Fibroblast of skin of left biceps (primary cell): ENCODE measurements at regions not wholly inside any gene's neighbourhood (a gene's known extent, or its start where the extent isn't known, plus 50 kb on each side); places are given as distances from the start of the nearest gene placed in this dataset.

Experiments used
- DNase-seq, 2 experiments: peaks; one replicate each; pipeline ENCODE4 v3.0.0-alpha.2; 2013; ENCODE audit warnings: low read depth in 2 of 2

DNA sequence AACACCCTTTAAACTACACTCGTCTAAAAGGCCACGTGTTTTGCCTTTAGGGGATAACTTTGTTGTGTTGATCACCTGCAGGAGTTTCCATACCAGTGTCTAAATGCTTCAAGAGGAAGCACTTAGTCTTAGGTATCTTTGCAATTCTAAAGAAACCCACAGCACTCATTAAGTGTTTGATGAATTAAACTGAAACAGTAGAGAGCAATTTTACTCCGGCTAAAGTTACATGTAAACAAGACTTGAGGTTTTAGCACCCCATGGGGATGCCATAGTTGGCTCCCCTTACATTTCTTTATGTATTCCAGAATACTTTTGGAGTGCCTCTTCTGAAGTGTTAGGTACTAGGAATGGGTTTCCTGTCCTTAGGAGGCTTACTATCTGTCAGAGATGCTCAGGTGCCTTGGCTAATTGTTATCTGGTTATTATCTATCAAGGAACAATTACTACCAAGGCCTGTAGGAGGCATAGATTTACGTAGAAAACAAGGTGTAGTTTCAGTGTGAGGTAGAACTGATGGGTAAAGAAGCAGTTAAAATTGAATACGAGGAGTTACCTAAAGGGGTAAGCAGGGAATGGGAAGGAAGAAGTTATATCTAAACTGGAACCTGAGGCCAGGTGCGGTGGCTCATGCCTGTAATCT, 176.8 kb upstream of the SAMSN1 start:
- DNase-seq, result no peak

DNA sequence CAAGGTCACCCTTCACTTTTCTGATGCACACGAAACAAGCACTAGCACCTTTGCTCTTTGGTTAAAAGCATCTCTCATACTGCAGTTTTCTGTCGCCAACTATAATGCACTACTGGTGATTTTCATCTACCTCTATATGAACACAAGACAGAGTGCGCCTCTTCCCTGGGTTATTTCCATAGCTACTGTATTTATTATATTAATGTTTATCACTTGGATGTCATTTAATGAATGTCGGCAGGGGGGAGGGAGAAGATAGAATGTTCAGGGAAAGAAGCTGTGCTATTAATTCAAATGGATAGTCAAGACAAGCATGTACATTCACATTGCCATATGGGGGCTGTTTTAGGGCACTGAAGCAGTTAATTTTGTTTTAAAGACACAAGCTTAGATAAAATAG, 174.1 kb upstream of the SAMSN1 start:
- no peak for DNase-seq

DNA sequence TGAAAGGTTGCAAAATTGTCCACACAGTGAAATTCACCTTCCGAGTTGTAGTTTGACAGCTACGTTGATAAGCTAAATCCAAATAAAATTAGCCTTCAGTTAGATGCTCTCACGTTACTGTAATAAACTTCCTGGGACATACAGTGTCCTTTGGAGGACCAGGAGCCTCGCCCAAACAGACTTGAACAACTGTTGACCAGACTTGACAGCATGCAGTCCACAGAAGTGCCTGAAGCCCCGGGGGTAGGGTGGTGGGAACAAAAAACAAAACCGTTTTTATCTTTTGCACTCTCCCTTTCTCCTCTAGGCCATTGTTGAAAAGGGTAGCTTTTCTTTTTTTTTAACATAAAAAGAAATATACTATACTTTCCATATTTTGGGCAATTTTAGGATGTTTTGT, 172.8 kb upstream of the SAMSN1 start:
- no peak for DNase-seq

- DNase-seq, result no peak
These were observed 170.8 kb upstream of the SAMSN1 start for GRCh38 chr21:14716761-14717396.

DNA sequence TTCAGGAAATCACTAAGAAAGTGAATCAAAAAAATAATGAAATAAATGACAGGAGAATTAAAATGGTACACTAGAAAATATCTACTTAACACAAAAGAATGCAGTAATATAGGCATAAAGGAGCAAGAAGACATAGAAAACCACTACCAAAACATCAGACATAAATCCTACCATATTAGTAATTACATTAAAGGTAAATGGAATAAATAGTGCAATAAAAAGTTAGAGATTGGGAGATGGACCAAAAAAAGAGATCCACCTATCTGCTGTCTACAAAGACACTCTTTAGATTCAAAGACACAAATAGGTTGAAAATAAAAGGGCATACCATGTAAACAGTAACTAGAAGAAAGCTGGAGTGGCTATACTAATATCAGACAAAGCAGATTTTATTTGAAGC, 167.0 kb upstream of the SAMSN1 start:
- DNase-seq, result no peak

DNA sequence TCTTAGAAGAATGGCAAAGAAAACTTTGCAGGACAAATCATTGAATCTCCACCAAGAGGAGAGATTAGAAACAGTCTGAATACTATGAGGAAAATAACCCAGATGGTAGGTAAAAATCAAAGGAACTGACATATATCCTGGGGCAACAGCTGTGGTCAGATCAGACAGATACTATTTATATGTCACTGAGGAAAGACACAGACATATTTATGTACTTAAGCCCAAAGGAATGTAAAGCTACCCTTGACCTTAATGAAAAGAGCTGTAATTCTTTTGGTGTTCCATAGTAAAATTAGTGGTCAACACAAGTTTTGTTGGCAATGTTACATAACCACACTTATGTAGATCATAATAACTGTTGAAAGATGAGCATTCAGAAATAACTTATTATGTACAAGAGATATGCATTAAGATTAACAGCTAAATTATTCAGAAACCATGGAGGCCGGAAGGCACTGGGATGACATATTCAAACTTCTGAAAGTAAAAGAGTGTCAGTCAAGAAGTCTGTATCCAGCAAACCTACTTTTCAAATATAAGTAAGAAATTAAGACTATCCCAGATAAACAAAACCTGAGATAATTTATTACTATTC, 166.1 kb upstream of the SAMSN1 start:
- no peak for DNase-seq

- DNase-seq, result no peak
These were observed 165.2 kb upstream of the SAMSN1 start for GRCh38 chr21:14711287-14711686.

DNA sequence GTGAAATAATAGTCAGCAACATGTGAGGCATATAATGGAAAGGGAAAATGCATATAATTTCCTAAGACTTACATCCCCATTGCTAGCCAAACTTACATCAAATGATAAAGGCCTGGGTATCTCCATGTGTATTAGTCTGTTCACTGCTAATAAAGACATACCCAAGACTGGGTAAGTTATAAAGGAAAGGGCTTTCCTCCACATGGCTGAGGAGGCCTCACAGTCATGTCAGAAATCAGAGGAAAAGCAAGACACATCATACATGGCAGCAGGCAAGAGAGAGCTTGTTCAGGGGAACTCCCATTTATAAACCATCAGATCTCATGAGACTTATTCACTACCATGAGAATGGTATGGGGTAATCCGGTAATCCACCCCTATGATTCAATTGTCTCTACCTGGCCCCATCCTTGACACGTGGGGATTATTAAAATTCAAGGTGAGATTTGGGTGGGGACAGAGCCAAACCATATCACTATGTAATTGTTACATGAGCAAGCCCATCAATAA, 161.5 kb upstream of the SAMSN1 start:
- DNase-seq, result no peak

GRCh38 chr21:14706712-14707510, 160.8 kb upstream of the SAMSN1 start:
- no peak for DNase-seq

DNA sequence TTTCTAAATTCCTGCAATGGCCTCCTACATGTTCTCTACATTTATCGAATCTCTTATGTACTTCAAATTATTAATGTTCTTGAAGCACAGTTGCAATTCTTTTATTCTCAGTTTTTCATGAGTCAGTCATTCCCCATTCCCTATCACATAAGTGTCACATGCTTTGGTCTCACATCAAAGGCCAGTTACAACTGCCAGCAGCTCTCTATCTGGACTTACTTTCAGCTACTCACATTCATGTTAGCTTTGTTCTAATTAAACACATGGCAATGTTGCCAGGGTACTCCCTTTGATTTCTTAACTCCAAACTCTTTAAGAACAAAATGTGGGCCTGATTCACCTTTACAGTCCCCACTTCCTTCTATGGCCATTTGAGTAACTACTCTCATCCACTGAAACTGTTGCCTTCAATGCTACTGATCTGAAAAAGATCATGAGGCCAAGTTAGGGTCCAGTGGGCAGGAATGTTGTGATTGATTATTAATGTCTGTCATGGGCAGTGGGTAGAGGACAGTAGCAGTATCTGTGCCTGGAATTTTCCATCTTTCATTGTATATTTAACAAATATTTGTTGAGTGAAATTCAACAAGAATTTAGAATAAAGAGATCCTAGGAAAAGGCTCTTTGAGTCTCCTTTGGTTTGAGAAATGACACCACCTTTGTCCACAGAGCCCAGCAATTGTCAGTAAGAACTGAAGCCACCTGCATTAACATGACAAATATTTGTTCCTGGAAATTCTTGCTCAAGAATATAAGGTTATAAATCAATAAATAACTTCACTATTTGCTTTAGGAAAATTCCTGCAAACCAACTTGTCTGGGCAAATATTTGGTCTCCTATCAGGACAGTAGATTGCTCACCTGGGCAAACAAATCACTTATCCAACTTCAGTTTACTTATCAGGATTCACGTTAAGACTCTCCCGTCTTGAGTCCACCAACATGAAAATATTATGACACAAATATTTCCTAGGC, 153.6 kb upstream of the SAMSN1 start:
- DNase-seq, result no peak

- no peak for DNase-seq
These were observed 151.7 kb upstream of the SAMSN1 start for GRCh38 chr21:14697769-14698168.

DNA sequence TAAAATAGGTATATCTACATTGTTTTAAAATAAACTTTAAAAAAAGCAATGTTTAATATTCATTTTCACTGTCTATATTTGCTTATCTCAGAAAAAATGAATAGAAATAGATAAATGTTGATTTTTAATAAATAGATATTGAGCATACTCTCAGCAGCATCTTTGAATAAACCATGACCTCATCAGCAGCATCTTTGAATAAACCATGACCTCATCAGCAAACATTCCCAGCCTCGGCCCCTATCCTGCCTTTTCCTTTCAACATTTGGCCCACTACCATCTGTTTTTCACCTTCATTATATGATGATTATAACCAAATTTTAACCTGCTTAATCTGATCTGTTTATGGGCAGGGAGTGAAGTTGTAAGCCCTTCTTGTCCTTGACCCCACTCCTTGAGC, 148.7 kb upstream of the SAMSN1 start:
- DNase-seq, result no peak

DNA sequence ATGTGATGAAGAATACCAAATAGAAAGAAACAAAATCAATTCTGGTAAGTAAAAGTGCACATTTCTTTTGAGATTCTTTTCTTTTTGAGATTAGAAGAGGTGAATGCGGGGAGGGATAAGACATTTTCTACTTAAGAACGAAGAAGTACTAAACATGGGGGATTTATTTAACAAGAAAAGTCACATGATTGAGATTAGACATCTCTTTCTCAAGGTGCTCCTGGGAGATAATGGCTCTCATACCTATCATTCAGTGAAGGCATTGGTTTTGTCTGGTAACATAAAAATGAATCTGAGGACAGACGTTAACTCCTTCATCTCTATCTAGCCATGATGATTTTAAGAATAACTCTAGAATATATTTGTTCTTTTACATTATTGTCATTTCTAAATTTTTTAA, 147.9 kb upstream of the SAMSN1 start:
- no peak for DNase-seq

DNA sequence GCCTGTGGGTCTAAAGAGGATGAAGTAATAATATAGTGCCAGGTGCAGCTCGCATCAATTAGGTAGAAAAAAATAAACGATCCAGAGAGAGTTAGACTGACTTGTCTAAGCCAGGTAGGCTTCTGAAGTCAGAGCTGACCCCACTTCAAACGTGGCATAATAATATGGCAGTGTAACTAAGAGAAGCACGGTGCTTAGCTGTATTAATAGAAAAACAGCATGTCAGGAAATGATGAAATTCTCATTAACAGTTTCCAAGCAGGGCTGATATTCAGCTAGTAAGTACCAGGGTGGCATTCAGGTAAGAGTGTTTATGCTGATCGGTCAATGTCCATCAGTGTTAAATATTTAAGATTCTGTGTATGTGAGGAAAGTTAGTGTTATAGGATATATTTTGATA, 145.8 kb upstream of the SAMSN1 start:
- no peak for DNase-seq

DNA sequence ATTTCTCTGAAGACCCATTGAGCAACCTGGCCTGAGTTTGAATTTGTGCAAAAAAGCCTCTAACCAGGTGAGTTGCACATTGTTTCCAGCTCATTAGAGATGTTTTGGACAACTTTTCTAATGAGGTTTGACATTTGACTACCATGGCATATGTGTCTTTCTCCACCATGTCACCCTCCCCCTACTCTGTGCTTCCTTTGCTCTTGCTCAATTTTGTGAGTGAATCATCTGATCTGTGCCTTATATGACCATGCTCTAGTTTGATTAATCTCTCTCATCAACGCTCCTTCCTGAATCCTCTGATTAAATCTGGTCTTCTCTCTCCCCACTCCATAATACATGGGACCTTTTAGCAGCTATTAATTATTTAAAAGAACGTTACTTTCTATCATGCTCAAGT, 144.8 kb upstream of the SAMSN1 start:
- no peak for DNase-seq

- DNase-seq, result no peak
These were observed 142.8 kb upstream of the SAMSN1 start for GRCh38 chr21:14688936-14689335.

DNA sequence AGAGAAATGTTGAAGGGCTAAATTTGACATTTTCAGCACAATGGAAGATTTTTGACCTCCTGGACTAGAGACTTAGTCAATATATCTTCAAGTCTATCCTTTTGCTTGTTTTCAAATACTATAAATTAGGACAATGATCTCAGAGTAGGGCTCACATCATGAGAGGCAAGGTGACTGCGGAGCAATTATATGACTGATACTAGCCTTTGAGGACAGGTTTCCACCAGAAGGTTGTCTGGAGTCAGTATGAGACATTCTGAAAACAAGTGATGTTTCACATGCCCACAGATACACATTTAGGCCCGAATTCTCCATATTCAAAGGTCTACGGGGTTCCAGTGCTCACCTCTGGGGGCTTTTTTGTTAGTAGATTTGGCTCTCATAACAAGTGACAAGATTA, 142.3 kb upstream of the SAMSN1 start:
- no peak for DNase-seq

GRCh38 chr21:14687268-14687625, 141.1 kb upstream of the SAMSN1 start:
- no peak for DNase-seq

DNA sequence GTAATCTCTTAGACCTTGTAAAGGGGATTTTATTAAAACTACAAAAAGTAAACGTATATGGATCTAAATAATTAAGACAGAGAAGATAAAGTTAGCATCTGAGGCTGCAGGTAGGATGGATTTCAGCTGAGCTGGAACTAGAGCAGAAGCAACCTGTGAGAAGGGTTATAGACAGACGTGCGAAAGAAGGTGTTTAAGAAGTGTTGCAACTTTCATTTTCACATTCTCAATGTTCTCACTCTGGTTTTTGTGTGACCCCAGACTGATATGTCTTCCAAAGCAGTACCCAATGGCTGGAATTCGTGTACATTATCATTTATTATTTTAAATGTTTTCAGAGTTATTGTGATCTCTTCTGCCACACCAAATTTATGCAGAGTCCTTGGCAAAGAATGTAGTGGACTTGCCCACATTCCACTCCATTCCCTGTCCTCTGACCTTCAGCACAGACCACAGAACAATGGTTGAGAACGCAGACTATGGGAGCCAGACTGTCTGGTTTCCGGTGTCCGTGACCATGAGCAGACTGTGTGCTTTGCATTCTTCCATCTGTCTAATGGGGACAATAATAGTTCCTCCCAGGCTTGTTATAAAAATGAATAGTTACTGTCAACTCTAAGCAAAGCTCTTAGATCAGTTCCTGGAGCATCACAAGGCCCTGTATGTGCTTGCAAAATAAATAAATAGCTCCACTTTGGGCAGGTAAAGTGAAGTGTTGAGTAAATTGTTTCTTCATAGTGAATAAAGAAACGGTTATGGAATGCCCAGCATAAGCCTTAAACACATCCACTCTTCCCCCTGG, 140.6 kb upstream of the SAMSN1 start:
- DNase-seq, result no peak

GRCh38 chr21:14685568-14685967, 139.5 kb upstream of the SAMSN1 start:
- DNase-seq, result no peak

DNA sequence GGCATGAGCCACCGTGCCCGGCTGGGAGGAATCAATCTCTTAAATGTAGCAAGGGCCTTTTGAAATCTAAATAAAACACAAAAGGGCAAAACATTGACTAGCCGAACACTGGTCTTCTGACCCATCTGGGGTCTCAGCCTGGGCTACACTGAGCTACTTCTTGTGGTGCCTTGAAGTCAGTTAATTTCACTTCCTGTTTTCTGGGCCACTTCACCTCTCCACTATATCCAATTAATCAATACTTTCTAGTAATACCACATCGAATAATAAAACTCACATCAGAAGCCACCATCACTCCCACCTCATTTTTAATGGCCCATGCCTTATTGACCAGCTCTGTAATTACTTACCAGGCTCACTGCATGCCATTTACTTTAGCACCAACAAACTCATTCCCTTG, 138.0 kb upstream of the SAMSN1 start:
- no peak for DNase-seq
